ENCODE measurements at regions not wholly inside any gene's neighbourhood (a gene's known extent, or its start where the extent isn't known, plus 50 kb on each side); places are given as distances from the start of the nearest gene placed in this dataset.

DNA sequence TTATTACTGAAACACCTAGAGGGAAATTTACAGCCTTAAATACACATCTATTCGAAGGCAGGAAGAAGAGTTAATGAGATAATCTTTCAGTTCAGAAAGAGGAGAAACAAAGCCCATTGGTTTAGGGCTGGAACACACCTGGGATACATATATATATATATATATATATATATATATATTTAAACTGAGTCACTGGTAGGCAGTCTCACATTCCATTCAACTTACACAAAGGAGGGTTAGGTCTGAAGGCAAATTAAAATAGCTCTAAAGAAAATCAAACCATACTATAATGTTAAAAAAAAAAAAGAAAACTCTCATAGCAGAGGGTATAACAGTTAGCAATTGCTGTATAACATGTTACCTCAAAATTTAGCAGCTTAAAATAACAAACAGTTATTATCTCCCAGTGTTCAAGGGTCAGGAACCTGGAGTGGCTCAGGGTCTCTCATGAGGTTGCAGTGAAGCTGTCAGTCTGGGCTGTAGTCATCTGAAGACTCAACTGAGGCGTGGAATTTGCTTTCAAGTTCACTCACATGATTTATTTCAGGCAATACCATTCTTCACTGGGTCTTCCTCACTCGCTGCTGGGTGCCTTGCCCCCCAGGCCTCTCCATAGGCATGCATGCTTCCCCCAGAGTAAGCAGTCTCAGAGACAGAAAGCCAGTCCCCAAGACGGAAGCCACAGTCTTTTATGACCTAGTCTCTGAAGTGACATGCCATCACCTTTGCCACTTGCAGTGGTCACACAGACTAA lies 332.8 kb downstream of the NSG2 start:
- no peak for TF ChIP-seq CTCF (IDR thresholded peaks at IDR 0.05; ENCODE audit: low read depth, low read length, missing control alignments)
- no peak for DNase-seq (ENCODE audit: low read depth)
- H3K4me3 ChIP-seq (ENCODE audit: low read depth, low read length): no peak overlapping the region

DNA sequence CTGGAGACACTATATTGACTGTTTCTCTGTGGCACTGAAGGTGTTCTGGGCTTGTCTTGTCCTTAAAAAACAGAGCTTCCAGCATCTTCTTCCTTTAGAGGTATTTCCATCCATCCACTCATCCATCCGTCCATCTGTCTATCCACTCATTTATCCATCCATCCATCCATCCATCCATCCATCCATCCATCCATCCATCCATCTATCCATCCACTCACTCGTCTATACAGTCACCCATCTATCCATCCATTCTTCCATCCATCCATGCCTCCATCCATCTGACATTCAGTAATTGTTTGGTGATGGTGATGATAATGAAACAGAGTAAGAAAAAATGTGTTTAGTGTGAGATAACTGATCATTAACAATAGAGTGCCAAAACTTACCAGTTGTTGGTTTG lies 334.8 kb downstream of the NSG2 start:
- DNase-seq (ENCODE audit: low read depth): no peak
- no peak overlapping the region for H3K4me3 ChIP-seq (ENCODE audit: low read depth, low read length)
- no peak for TF ChIP-seq CTCF (IDR thresholded peaks at IDR 0.05; ENCODE audit: low read depth, low read length, missing control alignments)

GRCh38 chr5:174381241-174381640 lies 335.7 kb downstream of the NSG2 start:
- no peak for TF ChIP-seq CTCF (IDR thresholded peaks at IDR 0.05; ENCODE audit: low read depth, low read length, missing control alignments)
- DNase-seq (ENCODE audit: low read depth): no peak
- H3K4me3 ChIP-seq (ENCODE audit: low read depth, low read length): no peak overlapping the region

- no peak overlapping the region for H3K4me3 ChIP-seq (ENCODE audit: low read depth, low read length)
- TF ChIP-seq CTCF (IDR thresholded peaks at IDR 0.05; ENCODE audit: low read depth, low read length, missing control alignments): no peak
- DNase-seq (ENCODE audit: low read depth): no peak
Observed at GRCh38 chr5:174383210-174384167, 338.0 kb downstream of the NSG2 start.

- no peak for DNase-seq (ENCODE audit: low read depth)
- TF ChIP-seq CTCF (IDR thresholded peaks at IDR 0.05; ENCODE audit: low read depth, low read length, missing control alignments): no peak
- H3K4me3 ChIP-seq (ENCODE audit: low read depth, low read length): no peak overlapping the region
Observed at GRCh38 chr5:174384509-174384947, 339.0 kb downstream of the NSG2 start.

- H3K4me3 ChIP-seq (ENCODE audit: low read depth, low read length): no peak overlapping the region
- DNase-seq (ENCODE audit: low read depth): no peak
- TF ChIP-seq CTCF (IDR thresholded peaks at IDR 0.05; ENCODE audit: low read depth, low read length, missing control alignments): no peak
Observed at GRCh38 chr5:174386306-174386705, 338.1 kb upstream of the MSX2 start.

Data from GM12864 (cell line).